GM18520 (cell line): ENCODE measurements at regions not wholly inside any gene's neighbourhood (a gene's known extent, or its start where the extent isn't known, plus 50 kb on each side); places are given as distances from the start of the nearest gene placed in this dataset.
A peak's percentile ranks its signal among the peaks of the same experiment; 100 is the strongest.

Experiments
- ATAC-seq: cut with Tn5 transposase; IDR thresholded peaks from one replicate; pipeline ENCODE4 v1.9.1; 2021; ENCODE audit not compliant: unreplicated experiment

DNA sequence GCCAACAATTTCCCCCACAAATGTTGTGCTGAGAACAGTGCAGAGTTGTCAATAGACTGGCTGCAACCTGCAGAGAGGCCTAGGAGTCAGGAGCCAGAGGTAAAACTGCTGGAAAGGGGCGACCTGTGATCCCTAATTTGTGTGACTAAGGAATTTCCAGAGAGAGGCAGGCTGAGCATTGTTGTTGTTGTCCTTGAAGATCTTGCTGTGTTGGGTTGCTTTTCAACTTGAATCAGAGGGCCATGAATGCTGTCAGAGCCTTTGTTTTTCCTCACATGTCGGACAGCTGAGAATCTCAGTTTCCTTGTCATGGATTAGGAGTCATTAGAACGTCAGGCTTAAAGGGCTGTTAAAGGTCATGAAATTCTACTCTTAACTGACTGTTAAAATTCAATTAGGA is 134.6 kb upstream of the ASTN2 start:
- no peak for ATAC-seq

DNA sequence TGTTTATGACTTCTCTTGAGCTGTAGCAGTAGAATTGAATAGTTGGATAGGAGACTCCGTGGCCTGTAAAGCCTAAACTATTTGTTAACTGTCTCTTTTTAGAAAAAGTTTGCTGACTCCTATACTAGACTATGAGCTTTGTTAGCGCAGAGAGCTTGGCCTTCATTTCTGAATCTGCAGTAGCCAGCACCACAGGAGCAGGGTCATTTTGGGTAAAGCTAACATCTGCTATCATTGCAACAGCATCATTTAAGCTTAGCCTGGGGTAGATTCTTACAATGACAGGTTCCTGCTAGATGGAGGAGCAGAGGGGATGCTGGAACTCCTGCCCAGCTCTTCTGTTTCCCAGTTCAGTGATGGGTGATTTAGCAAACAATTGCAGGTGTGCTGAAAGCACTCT is 133.7 kb upstream of the ASTN2 start:
- no peak for ATAC-seq

DNA sequence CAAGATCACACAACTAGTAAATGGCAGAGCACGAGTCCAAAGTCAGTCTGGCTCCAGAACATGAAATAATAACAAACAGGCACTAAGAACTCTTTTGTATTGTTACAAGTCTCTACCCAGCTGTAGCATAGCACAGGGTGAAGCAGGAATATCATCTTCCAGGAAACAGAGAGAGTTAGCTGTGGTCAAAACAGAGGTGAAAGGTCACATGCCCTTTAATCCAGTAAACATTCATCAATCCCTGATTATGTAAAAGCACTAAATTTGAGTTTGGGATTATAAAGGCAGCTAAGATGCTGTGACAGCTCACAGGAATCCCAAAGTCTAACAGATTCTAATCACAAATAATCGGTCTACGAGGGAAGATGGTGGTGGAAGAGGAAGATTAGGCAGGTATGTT is 133.0 kb upstream of the ASTN2 start:
- ATAC-seq: no peak

DNA sequence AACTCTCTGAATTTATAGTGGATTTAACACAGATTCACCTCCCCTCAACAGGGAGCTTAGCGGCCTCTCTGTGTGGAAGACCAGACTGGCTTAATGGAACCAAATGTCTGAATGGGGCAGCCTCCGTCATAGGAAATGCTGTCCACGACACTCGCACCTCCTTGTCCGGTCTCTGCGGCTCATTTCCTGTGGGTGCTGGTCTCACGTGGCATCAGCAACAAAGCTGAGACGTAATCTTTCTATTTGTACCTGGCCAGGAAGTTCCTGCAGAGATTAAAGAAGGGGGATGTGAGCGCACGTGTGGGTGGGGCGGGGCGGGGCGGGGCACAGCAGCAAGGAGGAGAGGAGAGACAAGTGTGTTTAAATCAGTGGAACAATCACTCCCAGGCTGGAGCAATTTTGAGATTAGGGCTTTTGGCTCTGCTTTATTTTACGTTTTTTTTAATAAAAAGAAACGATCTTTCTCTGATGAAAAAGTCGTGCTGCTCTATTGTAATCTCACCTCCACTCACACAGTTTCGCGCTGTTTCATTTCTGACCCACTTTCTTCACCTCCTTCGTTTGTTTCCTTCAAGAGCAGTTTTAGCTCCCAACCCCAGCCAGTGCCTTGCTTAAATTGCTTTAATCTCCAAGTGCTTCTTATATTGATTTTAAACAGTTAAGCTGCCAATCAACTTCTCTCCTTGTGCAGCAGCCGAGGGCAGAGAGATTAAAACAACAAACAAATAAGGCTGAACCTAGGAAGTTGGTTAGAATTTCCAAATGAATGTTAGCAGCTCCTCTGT is 132.2 kb upstream of the ASTN2 start:
- no peak for ATAC-seq

DNA sequence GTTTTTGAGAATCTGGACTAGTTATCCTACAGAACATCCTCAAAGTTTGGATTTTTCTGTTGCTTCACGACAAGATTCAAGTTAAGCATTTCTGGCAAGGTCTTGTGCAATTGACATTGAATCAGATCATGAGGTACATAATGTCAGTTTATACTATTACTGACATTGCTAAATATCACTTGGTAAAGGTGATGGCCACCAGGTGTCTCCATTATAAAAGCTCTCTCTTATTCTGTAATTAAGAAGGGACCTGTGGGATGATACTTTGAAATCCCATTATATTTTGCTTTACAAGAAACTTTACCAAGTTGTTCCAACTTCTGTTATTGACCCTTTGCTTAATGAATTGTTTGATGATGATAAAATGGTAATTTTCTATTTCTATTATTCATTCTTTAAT is 131.0 kb upstream of the ASTN2 start:
- ATAC-seq: no peak

DNA sequence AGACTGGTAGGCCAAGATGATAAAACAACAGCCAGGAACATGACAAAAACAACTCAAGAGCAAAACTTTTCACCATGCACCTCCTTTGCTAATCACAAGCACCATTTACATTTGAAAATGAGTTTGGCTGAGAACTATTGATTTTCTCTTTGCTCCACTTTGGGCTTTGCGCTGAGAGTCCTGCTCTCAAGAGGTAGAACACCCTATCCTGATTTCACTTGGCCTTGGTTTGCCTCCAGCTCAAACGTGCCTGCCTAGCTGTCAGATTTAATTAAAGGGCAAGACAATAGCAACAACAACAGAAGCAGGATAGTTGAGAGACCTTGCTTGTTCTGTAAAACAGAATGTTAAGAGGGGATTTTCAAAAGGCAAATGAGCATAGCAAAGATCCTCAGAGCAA is 128.2 kb upstream of the ASTN2 start:
- no peak for ATAC-seq

DNA sequence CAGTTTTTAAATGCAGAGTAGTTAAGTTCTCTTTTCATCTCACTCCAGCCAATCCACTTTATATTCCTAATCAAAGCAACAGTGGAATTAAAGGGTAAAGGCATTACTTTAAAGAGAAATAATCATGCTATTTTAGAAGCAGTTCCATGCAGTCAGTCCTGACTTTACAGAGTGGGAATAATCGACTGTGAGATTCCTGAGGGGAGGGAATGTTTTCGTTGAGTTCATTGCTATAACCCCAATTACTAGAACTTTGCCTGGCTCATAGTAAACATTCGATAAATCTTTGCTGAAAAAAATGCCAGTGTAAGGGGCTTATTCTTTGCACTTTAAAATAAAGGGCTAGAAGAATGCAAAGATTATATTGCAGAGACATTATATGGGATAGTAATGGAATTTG is 127.2 kb upstream of the ASTN2 start:
- ATAC-seq: no peak

DNA sequence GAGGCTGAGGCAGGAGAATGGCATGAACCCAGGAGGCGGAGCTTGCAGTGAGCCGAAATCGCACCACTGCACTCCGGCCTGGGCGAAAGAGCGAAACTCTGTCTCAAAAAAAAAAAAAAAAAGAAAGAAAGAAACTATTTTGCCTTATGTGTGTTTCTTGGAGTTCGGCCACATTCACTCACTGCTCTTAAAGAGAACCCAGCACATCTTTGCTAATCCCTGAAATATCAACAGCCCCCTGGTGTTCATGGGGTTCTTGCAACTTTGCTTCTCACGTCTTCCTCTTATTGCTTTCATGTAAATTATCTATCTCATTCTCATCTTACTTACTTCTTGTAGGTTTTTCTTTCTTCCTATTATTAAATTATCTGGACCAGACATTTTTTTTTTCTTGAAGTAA is 126.3 kb upstream of the ASTN2 start:
- ATAC-seq: no peak

DNA sequence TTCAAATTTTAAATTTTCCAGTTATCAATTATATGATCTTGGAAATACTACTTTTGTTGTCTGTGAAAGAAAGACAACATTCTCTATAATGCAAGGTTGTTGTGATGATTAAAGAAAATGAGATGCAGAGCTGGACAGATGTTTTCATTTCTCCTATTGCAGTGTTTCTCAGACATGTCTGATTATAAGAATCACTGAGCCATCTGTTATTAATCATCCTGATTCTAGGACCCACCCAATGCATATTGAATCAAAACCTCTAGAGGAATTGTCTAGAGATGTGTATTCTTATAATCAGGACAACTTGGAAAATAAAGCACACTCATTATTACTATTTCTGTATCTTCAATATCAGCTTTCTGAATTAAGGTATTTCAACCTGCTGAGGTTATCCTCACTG is 121.1 kb upstream of the ASTN2 start:
- ATAC-seq: no peak

DNA sequence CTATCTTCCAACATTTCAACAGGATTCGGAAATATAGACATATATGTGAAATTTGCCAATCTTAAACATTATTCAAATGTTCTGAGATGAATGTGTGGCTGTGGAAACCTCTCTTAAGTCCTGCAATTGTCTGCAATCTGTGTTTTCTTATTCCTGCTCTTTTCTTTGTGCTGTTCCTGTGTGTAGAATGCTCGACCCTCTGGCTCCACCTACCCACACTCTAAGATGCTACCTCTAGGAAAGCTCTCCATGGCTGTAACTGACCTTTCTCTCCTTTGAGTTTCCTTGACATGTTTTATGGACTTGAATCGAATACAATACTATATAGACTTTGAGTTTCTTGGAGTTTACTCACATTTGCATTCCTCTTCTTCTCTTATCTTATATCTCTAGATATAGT is 120.6 kb upstream of the ASTN2 start:
- no peak for ATAC-seq

DNA sequence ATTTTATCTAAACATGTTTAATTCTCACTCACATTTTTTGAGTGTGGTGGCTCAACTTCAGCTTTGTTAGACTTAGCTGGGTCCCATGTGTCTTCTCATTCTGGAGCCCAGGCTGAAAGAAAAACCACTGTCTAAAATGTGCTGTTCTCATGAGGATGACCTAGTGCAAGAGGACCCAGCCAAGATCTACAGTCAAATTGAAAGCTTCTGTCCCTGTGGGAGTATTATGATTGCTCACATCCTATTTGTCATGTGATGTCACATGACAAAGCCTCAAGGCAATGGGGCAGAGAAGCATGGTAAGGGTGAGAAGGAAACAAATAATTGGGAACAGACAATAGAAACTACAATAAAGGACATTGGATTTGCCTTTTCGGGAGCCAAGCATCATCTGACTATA is 113.4 kb upstream of the ASTN2 start:
- peak; percentile 62 for ATAC-seq

DNA sequence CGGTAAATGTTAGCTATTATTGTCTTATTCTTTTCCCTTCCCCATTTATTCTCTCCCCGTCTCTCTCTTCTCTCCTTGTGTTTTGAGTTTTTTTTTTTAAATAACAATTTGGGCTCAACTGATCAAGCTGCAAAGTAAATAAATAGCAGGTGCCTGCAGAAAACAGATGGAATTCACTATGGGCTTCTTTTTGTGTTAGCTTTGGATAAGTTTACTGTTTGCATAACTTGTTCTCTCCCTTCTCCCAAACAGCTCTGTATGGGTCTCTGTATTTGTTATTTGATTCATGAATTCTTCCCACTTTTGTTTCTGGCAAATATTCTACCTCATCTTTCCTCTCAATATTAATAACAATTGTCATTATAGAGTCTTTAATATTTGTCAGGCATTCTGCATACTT is 111.8 kb upstream of the ASTN2 start:
- no peak for ATAC-seq

DNA sequence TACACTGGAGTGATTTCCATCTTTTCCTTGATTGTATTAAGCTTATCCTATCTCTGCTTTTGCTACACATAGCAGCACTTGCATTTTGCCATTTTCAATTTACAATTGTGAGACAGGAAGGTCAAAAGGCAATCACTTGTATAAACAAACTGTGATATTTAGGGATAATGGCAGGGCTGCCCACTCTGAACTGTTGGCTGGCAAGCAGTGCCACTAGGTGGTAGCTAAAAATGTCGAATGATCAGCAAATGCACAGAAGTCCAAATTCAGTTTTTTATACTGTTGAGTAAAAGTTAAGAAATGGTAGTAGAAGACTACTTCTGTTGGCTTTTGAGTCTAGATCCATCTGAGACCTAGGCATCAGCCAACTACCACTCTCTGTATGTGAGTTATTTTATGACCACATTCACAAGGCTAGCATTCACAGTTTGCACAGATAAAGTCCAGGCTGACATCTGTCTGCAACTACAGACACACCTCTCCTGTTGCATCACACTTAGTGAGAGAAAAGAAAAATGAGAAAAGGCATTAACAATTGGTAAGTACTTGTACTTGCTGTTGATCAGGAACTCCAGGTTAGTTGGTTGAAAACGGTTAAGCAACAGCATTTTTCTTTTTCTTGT is 108.8 kb upstream of the ASTN2 start:
- ATAC-seq: no peak

DNA sequence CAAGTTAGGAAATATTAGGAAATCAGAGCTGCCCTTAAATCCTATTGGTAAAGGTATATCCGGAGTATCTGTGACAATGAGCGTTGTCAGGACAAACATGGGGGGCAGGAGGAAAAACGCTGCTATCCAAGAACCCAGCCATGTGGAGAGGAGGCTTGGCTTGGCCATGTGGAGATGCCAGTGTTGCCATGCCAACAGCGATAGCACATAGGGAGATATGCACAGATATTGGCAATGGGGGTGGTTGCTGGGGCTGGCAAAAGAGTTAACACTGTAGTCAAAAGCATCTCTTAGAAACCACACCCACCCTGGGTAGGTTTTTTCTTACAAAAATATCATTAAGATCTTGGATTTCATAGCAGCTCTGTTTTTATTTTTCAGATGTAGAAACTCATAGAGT is 106.4 kb upstream of the ASTN2 start:
- ATAC-seq: no peak

DNA sequence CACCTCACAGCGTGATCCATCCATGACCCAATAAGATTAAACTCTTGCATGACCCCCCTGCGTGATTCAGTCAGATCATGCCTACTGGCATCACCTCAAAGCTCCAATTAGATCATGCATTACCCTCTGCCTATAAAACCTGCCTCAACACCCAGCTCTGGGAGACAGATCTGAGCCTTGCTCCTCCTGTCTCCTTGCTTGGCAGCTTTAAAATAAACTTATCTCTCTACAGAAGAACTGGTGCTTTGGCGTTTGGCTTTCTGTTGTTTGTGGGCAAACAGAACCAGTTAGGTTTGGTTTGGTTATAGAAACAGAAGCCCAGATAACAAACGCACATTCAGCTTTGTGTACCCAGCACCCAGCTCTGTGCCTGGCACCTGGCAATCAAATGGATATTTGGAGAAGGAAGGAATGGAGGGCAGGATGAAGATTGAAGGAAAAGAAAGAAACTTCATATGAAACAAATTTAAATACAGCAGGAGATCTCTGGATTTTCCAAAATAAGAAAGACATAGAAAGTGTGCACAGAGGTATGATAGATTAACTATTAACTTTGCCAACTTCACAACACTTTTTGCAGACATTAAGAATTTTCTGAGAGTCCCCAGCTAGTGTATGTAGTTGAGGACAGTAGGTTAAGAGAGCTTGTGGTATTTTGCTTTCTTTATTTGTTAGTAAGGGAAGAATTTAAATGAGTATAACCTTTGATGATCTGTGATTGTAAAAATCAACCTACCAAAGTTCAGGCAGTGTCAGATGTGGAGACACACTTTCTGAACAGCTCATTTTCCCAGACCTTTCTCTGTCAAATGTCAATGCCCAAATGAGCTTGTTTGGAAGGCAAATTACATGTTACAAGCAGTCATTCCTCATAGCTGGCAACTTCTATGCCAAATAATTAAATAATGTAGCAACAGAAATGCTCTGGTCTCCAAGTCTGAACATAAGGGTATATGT is 102.1 kb upstream of the ASTN2 start:
- ATAC-seq: no peak

DNA sequence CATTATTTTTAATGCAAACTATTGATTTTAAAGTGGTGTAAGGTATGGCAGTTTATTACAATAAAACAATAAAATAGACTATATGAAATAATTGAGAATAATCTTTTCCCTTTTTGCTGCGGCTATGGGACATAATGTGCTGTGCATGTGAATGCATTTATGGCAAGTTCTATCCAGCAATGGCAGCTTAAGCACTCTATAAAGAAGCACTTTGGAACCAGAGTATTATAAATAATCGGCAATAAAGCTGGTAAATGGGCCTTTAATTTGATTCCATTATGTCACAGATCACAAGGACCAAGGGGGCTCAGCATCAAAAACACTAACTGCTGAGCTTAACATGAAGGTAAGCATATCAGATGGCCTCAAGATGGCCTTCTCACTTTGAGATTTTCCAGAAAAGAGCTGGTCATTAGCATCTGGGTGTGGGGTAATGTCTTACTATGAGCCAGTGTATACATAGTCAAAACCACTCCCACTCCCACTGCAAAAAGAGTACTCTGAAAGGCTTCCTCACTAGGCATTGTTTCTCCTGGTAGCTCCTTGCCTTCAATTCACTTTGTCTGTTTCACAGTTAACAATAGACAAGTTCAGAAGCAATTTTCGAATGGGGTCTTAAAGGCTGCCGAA is 97.1 kb upstream of the ASTN2 start:
- no peak for ATAC-seq

DNA sequence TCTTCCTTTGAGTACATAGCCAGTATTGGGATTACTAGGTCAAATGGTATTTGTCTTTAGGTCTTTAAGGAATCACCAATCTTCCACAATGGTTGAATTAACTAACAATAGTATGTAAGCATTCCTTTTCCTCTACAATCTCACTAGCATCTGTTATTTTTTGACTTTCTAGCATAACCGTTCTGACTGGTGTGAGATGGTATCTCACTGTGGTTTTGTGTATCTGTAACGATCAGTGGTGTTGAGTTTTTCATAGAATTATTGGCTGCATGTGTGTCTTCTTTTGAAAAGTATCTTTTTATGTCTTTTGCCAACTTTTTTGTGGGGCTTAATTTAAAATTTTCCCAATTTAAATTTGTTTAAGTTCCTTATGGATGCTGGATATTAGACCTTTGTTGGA is 81.5 kb upstream of the ASTN2 start:
- no peak for ATAC-seq

DNA sequence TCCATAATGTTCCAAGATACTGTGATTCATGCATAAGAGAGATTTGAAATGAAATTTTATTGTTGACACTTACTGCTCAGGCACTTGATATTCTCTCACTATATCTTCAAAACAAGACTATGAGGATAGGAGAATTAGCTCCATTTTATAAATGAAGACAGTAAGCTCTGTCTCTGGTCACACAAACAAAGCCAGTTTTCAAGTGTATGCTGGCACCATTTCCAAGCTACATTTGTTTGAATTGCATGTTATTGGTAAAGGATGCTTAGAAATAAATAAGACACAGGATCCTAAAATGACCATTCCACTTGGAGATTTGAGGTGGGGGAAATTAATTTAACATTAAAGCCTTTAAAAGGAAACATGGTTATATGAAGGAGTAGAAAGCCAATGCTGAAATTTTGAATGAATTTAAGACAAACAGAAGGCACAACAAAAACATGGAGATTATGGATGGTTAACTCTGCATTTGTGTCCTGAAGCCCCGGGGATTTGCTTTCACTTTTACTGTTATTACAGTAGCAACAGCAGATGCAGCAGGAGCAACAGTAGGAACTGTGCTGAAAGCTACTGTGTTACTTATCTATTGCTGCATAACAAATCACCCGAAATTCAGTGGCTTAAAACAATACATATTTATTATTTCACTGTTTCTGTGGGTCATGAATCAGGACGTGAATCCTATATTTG is 79.7 kb upstream of the ASTN2 start:
- ATAC-seq: no peak

DNA sequence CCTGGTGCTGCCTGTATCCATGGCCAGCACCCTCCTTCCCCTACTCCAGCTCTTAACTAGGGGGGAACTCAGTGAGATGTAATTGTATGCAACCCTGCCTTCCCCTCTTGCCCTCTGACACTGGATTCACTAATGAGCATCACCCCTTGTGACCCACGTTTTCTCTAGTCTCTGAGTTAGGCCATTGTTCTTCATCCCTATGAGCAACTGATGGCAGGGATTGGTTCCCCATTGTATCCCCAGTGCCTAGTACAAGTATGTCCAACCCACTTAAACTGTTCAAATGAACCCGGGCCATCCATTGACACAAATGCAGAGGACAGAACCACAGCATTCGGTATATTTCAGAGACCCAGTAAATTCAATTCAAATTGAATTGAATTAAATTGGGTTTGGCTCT is 77.6 kb upstream of the ASTN2 start:
- ATAC-seq: no peak

DNA sequence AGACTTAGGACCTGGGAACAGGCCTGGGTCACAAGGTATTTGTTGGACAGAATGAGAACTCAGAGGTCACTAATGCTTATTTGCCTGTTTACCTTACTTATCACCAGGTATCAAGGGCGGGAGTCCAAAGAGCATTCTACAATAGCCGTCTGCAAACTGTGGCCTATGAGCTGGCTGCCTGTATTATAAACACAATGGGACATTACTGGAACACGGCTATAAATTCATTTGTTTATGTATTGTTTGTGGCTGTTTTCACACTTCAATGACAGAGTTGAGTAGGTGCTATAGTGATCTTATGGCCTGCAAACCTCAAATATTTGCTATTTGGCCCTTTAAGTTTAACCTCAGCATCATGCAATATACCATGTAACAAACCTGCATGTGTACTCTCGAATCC is 76.6 kb upstream of the ASTN2 start:
- no peak for ATAC-seq

DNA sequence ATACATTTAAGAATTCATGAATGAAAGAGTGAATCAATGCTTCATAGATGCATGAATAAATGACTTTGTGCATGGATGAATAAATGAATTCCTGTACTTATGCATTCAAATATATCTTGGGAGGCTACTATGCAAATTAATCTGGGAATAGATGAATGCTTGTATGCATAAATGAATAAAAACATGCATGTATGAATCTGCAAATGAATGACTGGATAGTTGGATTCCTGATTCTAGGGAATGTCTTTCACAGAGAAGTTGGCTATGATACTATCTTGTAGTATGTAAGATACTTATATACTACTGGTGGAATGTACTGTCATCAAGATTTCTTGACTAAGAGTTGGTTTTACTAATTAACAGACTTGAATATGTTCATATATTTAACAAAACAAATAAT is 75.3 kb upstream of the ASTN2 start:
- ATAC-seq: no peak
